Muscle layer of duodenum (tissue), 2 donors: ENCODE measurements at regions not wholly inside any gene's neighbourhood (a gene's known extent, or its start where the extent isn't known, plus 50 kb on each side); places are given as distances from the start of the nearest gene placed in this dataset.

ENCODE experiments used
- H3K27ac ChIP-seq: one replicate; pipeline ENCODE4 v1.7.0; 2013; ENCODE audit warnings: mild to moderate bottlenecking, low read length
- H3K27me3 ChIP-seq: one replicate; pipeline ENCODE4 v1.7.0; 2013; ENCODE audit warnings: low read depth, mild to moderate bottlenecking, control low read depth, low read length
- H3K36me3 ChIP-seq, 2 donors: one replicate each; pipeline ENCODE4 v1.7.0; 2013; ENCODE audit warnings: low read length in 2 of 2, control low read depth in 1 of 2, mild to moderate bottlenecking in 1 of 2; ENCODE audit not compliant: insufficient read depth in 2 of 2, control insufficient read depth in 1 of 2
- H3K4me1 ChIP-seq, 2 donors: one replicate each; pipeline ENCODE4 v1.7.0; 2013; ENCODE audit warnings: low read length in 2 of 2, mild to moderate bottlenecking in 2 of 2, control low read depth in 1 of 2, moderate library complexity in 1 of 2; ENCODE audit not compliant: insufficient read depth in 2 of 2, control insufficient read depth in 1 of 2
- H3K4me3 ChIP-seq, 2 donors: one replicate each; pipeline ENCODE4 v1.7.0; 2013; ENCODE audit warnings: low read length in 2 of 2, low read depth in 1 of 2, mild to moderate bottlenecking in 1 of 2
- H3K9me3 ChIP-seq, 2 donors: one replicate each; pipeline ENCODE4 v1.7.0; 2013; ENCODE audit warnings: low read length in 2 of 2, control low read depth in 1 of 2, mild to moderate bottlenecking in 1 of 2; ENCODE audit not compliant: control insufficient read depth in 1 of 2
- donor health status: healthy.

DNA sequence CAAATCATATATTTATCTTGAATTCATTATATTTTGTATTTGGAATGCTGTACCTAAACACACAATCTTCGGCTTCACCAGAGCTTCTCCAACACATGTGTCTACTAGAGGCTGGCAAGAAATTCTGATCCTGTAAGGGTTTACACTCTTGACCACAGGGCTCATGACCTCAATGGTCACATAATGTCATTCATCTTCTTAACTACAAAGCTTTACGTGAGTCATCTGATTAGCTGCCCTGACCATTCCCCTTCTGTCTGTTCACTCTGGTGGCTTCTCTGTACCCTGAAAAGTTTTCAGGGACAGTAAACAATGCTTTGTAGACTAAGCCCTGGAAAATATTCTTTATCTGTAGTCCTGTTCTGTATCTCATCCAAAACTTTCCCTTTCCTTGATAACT lies 423.9 kb downstream of the CMPK2 start:
- Histone ChIP-seq H3K4me3 (no peak overlapping the region), H3K27ac (no peak overlapping the region), H3K36me3 (no peaks in the 10 kb centered on the region), H3K4me1 (no peaks in the 10 kb centered on the region), H3K9me3 (no peaks in the 10 kb centered on the region), H3K27me3 (no peaks in the 10 kb centered on the region)

DNA sequence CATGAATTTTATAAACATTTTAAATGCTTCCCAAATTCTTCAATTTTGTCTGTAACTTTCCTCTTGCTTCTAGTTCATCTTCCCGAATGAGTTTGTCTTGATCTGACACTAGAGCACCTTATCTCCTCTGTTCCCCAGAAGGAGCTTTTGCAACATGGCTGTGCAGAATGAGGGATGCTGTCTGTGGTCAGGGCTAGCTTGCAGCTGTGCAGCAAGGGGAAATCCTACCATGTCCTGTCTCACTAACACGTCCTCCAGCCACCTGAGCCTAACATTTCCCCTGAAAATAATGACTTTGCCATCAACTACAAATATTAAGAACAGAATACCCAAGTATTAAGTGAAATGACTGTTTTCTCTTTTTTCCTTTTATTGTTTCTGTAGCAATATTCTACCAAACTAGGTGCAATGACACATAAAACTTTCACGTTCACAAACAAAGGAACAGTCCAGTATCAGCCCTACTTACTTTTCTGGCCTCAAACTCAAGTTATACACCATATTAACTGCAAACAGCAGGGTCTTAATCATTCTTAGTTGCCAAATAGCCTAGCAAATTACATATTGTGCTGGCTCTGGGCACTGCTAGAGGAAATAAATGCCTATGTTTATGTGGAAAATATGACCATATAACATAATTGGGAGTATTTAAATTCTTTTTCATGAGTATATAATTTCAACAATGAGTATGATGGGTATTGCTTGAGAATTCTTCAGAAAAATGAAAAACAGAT lies 423.3 kb downstream of the CMPK2 start:
- Histone ChIP-seq H3K4me3 (no peak overlapping the region), H3K36me3 (no peaks in the 10 kb centered on the region), H3K4me1 (no peaks in the 10 kb centered on the region), H3K27ac (no peak overlapping the region), H3K27me3 (no peaks in the 10 kb centered on the region), H3K9me3 (no peaks in the 10 kb centered on the region)

DNA sequence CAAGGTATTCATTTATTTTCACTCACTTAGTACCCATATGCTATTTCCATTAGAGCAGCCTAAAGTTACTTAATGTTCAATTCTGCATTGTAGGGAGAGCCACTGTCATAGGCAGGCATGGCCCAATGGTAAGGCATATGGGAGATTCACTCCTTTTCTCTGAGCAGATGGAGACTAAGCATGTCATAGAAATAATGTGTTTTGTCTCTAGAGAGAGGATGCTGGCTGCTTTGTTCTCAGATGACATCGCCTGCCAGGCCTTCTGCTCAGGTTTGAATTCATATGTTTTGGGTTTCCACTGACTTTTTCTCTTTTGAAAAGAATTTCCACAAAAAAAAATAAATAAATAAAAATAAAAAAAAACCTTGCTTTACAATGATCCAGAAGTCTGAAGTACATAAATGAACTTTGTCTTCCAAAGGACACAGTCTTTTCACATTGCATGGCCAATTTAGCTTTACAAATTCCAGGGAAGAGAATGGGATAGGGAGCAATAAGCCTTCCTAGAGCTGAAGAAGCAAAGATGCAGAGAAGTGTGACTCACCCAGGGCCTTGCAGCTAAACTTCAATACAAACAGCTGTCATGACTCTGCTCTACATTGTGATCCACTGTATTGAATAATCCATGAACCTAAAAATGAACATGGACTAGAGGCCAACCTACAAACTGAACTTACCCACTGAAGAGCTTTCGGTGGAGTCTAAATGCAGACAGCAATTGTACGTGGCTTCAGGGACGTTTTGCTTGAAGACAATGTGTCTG lies 422.5 kb downstream of the CMPK2 start:
- Histone ChIP-seq H3K4me3 (no peak overlapping the region), H3K27ac (no peak overlapping the region), H3K27me3 (no peaks in the 10 kb centered on the region), H3K9me3 (no peaks in the 10 kb centered on the region), H3K4me1 (no peaks in the 10 kb centered on the region), H3K36me3 (no peaks in the 10 kb centered on the region)

DNA sequence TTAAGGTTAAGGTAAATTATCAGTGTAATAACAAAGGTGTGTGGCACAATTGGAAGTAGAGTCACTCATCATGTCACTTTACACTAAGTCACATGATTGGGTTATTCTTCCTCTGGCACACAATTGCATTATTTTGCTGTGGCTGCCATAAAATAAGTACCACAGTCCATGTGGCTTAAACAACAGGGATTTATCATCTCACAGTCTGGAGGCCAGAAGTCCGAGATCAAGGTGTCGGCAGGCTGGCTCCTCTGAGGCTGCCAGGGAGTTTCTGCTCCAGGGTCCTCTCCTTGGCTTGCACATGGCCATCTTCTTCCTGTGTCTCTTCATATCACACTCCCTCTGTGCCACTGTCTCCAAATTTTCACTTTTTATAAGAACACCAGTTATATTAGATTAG lies 421.2 kb downstream of the CMPK2 start:
- Histone ChIP-seq H3K4me3 (no peak overlapping the region), H3K9me3 (no peaks in the 10 kb centered on the region), H3K36me3 (no peaks in the 10 kb centered on the region), H3K27me3 (no peaks in the 10 kb centered on the region), H3K27ac (no peak overlapping the region), H3K4me1 (no peaks in the 10 kb centered on the region)

DNA sequence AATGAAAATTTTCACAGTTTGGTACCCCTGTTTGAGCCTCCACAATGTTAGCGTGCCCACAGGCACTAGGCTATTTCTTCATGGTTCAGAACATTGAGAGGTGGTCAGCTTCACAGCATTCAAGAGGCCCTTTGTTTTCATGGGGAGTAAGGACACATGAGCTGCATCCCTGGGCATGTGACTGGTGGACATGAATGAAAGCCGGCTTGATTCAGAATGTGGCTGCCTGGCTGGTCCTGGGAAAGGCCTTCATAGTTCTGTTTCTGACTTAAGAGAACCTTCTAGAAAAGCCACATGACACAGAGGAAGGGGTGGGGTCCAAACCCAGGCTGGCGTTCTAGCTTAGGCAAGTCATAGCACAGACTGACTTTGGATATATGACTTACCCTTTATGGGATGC lies 420.6 kb downstream of the CMPK2 start:
- H3K27ac ChIP-seq = no peak overlapping the region
- H3K4me3 ChIP-seq = no peak overlapping the region
- no peaks in the 10 kb centered on the region for H3K9me3 ChIP-seq
- no peaks in the 10 kb centered on the region for H3K36me3 ChIP-seq
- no peaks in the 10 kb centered on the region for H3K27me3 ChIP-seq
- no peaks in the 10 kb centered on the region for H3K4me1 ChIP-seq

DNA sequence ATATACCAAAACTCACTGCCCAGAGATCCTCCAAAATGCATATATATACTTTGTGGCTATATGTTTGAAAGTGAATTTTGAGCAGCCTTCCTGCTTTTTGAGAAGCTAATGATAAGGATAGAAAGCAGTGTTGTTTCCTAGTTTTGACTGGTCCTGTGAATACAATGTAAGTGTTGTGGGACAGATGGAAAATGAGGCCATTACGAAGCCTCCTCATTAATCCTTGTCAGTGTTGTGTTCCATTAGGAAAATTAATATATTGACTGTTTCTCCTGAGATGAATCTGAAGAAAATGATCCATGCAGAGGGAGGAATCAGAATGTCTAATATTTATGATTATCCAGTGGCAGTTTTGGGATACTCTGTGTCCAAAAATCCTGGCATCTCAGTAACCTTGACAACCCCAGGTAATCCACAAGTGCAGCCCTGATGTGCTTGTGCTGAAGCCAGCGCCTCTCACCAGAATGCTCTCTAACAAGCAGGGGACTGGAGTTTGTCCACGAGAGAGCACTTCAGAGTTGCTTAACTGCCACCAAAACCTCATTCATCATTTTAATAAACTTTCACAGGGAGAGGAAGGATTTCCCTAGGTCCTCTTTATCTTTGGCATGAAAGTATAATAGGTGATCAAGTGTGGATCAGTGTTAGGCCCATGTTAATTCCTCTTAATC lies 418.6 kb downstream of the CMPK2 start:
- Histone ChIP-seq H3K36me3 (no peaks in the 10 kb centered on the region), H3K27ac (no peak overlapping the region), H3K4me3 (no peak overlapping the region), H3K4me1 (no peaks in the 10 kb centered on the region), H3K27me3 (no peaks in the 10 kb centered on the region), H3K9me3 (no peaks in the 10 kb centered on the region)

DNA sequence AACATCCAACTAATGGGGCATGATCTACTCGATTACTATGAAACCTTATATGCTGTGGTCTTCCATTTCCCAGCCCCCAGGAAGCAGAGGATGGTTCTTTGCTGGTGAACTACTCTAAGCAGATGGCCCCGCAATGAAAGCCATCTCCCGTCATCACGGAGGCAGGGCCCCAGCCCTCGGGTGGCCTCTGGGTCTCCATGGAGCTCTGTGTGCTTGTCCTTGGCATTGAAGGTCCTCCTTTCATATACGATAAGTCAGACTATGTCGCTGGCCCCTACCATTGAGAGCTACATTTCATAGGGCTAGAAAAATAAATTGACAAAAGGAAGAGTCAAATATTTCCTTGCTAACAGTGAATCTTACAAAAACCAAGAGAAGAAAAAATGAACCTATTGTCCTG lies 416.8 kb downstream of the CMPK2 start:
- Histone ChIP-seq H3K4me1 (no peaks in the 10 kb centered on the region), H3K27me3 (no peaks in the 10 kb centered on the region), H3K9me3 (no peaks in the 10 kb centered on the region), H3K4me3 (no peak overlapping the region), H3K27ac (no peak overlapping the region), H3K36me3 (no peaks in the 10 kb centered on the region)

DNA sequence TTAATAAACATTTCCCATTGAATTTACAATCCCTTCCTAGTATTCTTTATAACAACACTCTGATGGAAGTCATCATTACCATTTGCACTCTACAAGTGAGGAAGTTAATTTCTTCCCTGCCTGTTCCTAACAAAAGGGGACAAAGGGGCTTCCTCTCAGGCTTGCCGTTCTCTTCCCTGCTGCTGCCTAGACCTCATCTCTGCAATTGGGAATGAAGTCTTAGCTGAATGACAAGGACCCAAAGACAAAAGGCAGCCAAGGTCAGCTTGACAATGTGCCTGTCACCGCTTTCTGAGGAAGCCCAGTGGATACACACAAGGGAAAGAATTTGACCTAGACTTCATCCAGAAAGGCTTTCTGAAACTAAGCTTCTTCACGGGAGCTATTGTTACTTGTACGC lies 416.4 kb downstream of the CMPK2 start:
- Histone ChIP-seq H3K4me1 (no peaks in the 10 kb centered on the region), H3K36me3 (no peaks in the 10 kb centered on the region), H3K4me3 (no peak overlapping the region), H3K27me3 (no peaks in the 10 kb centered on the region), H3K27ac (no peak overlapping the region), H3K9me3 (no peaks in the 10 kb centered on the region)

DNA sequence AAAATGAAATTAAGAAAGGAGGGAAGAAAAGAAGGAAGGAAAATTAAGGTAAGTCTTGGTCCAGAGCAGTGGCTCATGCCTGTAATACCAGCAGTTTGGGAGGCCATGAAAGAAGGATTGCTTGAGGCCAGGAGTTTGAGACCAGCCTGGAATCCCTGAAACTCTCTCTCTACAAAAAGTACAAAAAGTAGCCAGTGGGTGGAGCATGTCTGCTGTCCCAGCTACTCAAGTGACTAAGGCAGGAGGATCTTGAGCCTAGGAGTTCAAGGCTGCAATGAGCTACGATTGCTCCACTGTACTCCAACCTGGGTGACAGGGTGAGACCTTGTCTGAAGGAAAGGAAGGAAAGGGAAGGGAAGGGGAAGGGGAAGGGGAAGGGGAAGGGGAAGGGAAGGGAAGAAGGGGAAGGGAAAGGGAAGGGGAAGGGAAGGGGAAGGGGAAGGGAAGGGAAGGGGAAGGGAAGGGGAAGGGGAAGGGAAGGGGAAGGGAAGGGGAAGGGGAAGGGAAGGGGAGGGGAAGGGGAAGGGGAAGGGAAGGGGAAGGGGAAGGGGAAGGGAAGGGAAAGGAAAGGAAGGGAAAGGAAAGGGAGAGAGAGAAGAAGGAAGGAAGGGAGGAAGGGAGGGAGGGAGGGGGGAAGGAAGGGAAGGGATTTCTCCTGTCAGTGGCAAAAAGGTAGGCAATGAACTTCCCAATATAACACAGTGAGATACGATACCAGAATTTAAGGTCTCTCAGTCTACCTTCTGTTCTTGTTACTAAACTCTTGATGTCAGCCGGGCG lies 412.8 kb downstream of the CMPK2 start:
- Histone ChIP-seq H3K4me3 (no peak overlapping the region), H3K27me3 (no peaks in the 10 kb centered on the region), H3K27ac (no peak overlapping the region), H3K36me3 (no peaks in the 10 kb centered on the region), H3K9me3 (peaks cover 0 to 6% of the 10 kb centered on the region in 2 donors), H3K4me1 (no peaks in the 10 kb centered on the region)

DNA sequence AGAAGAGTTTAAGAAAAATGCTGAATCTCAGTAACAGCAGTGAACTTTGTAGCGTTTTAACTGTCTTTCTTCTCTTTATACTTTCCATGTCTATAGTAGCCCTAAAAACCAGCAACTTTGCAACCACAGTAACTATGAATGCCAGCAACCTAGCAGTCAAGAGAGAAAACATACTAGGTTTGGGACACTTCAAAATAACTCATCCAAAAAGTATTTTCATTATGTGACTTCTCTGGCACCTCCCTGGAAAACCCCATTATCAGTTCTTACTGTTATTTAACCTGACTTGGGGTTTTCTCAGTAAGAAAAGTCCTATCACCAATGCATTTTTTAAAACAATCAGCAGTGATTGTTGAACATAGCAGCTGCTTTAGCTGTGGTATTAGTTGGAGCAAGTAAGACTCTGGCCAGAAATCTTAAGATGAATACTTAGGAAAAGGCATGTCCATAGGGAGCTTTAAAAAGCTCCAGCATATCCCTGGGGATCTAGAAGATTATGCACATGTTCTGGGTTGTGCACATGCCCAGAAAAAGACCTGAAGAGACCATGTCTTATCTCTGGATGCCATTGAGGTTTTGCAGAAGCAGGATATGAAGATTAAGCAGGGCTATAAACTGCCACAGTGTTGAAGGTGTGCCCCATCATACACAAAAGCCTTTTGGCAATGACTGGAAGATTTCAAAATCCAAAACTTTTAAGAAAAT lies 411.3 kb downstream of the CMPK2 start:
- no peak overlapping the region for H3K4me3 ChIP-seq
- no peak overlapping the region for H3K27ac ChIP-seq

More for the DNA sequence above, 411.3 kb downstream of the CMPK2 start:
- H3K9me3 ChIP-seq = peaks cover 0 to 6% of the 10 kb centered on the region in 2 donors
- no peaks in the 10 kb centered on the region for H3K36me3 ChIP-seq
- no peaks in the 10 kb centered on the region for H3K4me1 ChIP-seq
- H3K27me3 ChIP-seq = no peaks in the 10 kb centered on the region
